B cell (primary cell): ENCODE measurements at regions not wholly inside any gene's neighbourhood (a gene's known extent, or its start where the extent isn't known, plus 50 kb on each side); places are given as distances from the start of the nearest gene placed in this dataset.

ENCODE experiments used
- ATAC-seq: fragments of 200-7000 bp; cut with Tn5 transposase; one replicate; pipeline ENCODE4 v1.10.0; 2021; ENCODE audit warnings: low read depth, mild to moderate bottlenecking, moderate number of reproducible peaks, moderate library complexity
- CTCF ChIA-PET: fragments of 350-600 bp; sonication (Branson Sonifier 250); formaldehyde crosslinking; loops from one replicate; lab custom pipeline; 2021; ENCODE audit warnings: antibody characterized with exemption, inconsistent platforms; lab: Charles Lee
- POLR2A ChIA-PET: fragments of 350-600 bp; sonication (Branson Sonifier 250); formaldehyde crosslinking; loops from one replicate; lab custom pipeline; 2021; ENCODE audit warnings: antibody characterized with exemption; lab: Charles Lee
- DNase-seq: peaks from one replicate; pipeline ENCODE4 v3.0.0; 2013
- H2AFZ ChIP-seq: 2 replicates; pipeline ENCODE4 v1.6.1; 2012; ENCODE audit warnings: mild to moderate bottlenecking, low read depth, low read length; ENCODE audit not compliant: insufficient read depth, poor library complexity, severe bottlenecking
- H3K27ac ChIP-seq, 2 donors: 1 replicate in 1 of 2; 2 replicates in 1 of 2; pipeline ENCODE4 v1.5.1; 2012 to 2013; ENCODE audit warnings: low read length in 2 of 2, mild to moderate bottlenecking in 2 of 2, moderate library complexity in 1 of 2
- H3K27me3 ChIP-seq, 4 experiments: fragments of 200-600 bp in 1 of 4; sonication (generic) in 1 of 4; replicated peaks in 1 of 4; 1 replicate in 2 of 4; 2 replicates in 2 of 4; pipeline versions ENCODE4 v1.6.1 to v1.7.0; 2013 to 2016; ENCODE audit warnings: low read length in 3 of 4, mild to moderate bottlenecking in 2 of 4, mixed read lengths in 1 of 4, moderate library complexity in 1 of 4; ENCODE audit not compliant: insufficient read depth in 4 of 4, control insufficient read depth in 3 of 4; ENCODE audit errors: control extremely low read depth in 1 of 4
- H3K36me3 ChIP-seq, 2 experiments: replicated peaks in 1 of 2; 1 replicate in 1 of 2; 2 replicates in 1 of 2; pipeline versions ENCODE4 v1.6.1 to v1.7.1; 2013; ENCODE audit warnings: low read length in 1 of 2; ENCODE audit not compliant: insufficient read depth in 2 of 2, control insufficient read depth in 1 of 2; ENCODE audit errors: control extremely low read depth in 1 of 2, extremely low read depth in 1 of 2
- H3K4me1 ChIP-seq, 2 donors: fragments of 200-600 bp in 1 of 2; sonication (generic) in 1 of 2; 1 replicate in 1 of 2; 2 replicates in 1 of 2; pipeline versions ENCODE4 v1.5.1 to v1.6.1; 2013 to 2017; ENCODE audit warnings: low read length in 2 of 2; ENCODE audit not compliant: control insufficient read depth in 2 of 2, insufficient read depth in 2 of 2
- H3K4me2 ChIP-seq: replicated peaks from 2 replicates; pipeline ENCODE3; 2012; ENCODE audit warnings: mild to moderate bottlenecking, low read depth, low read length; ENCODE audit not compliant: poor library complexity, severe bottlenecking
- H3K4me3 ChIP-seq, 5 experiments: fragments of 200-600 bp in 1 of 5; sonication (generic) in 1 of 5; 1 replicate in 3 of 5; 2 replicates in 2 of 5; pipeline versions ENCODE4 v1.5.1 to v1.7.0; 2011 to 2016; ENCODE audit warnings: low read length in 4 of 5, mild to moderate bottlenecking in 4 of 5, low read depth in 2 of 5, control low read depth in 1 of 5, moderate library complexity in 1 of 5; ENCODE audit not compliant: insufficient read depth in 1 of 5; ENCODE audit errors: control extremely low read depth in 1 of 5, extremely low read depth in 1 of 5
- H3K79me2 ChIP-seq: fragments of 200-600 bp; sonication (generic); one replicate; pipeline ENCODE4 v1.6.0; 2016; ENCODE audit warnings: low read length; ENCODE audit not compliant: control insufficient read depth, insufficient read depth
- H3K9ac ChIP-seq: fragments of 200-600 bp; sonication (generic); 2 replicates; pipeline ENCODE4 v1.6.1; 2017; ENCODE audit warnings: mild to moderate bottlenecking, low read length, moderate library complexity
- H3K9me3 ChIP-seq, 3 donors: one replicate each; pipeline versions ENCODE4 v1.6.1 to v1.7.1; 2013; ENCODE audit warnings: low read length in 2 of 3; ENCODE audit not compliant: control insufficient read depth in 2 of 3, insufficient read depth in 1 of 3; ENCODE audit errors: control extremely low read depth in 1 of 3
- H4K20me1 ChIP-seq: 2 replicates; pipeline ENCODE4 v1.6.0; 2012; ENCODE audit warnings: mild to moderate bottlenecking, low read length; ENCODE audit not compliant: insufficient read depth, control insufficient read depth, poor library complexity, severe bottlenecking
- H3K27ac Mint-ChIP-seq: one replicate; pipeline ENCODE4 v1.8.0; 2021; ENCODE audit warnings: mixed read lengths
- H3K27me3 Mint-ChIP-seq: one replicate; pipeline ENCODE4 v1.8.0; 2021; ENCODE audit warnings: mixed read lengths
- H3K4me1 Mint-ChIP-seq: one replicate; pipeline ENCODE4 v1.8.0; 2021; ENCODE audit warnings: mixed read lengths
- H3K4me3 Mint-ChIP-seq: one replicate; pipeline ENCODE4 v1.8.0; 2021; ENCODE audit warnings: mixed read lengths
- H3K9me3 Mint-ChIP-seq: one replicate; pipeline ENCODE4 v1.8.0; 2022; ENCODE audit warnings: mixed read lengths; ENCODE audit not compliant: insufficient read depth
- EZH2 ChIP-seq: IDR thresholded peaks from 2 replicates; pipeline ENCODE4 v1.6.1; 2012; ENCODE audit warnings: borderline replicate concordance, low read depth, mild to moderate bottlenecking, moderate library complexity, low read length; ENCODE audit not compliant: insufficient read depth, poor library complexity, severe bottlenecking
- WGBS: methylation state at CpG from one replicate; pipeline ENCODE4 v1.1.5; 2013; ENCODE audit warnings: missing lambda C conversion rate; ENCODE audit not compliant: insufficient coverage; 5-methylcytosine and 5-hydroxymethylcytosine counted together
- intact Hi-C: fragments of 100-400 bp; cut with micrococcal nuclease; formaldehyde crosslinking; loops from one replicate; pipeline ENCODE4 v1.10.0; 2022
- TF ChIP-seq, protein P1 (sequence below): fragments of 200-600 bp; IDR thresholded peaks from one replicate; pipeline ENCODE4 v1.8.0; 2022; ENCODE audit warnings: antibody characterized with exemption, mild to moderate bottlenecking

DNA sequence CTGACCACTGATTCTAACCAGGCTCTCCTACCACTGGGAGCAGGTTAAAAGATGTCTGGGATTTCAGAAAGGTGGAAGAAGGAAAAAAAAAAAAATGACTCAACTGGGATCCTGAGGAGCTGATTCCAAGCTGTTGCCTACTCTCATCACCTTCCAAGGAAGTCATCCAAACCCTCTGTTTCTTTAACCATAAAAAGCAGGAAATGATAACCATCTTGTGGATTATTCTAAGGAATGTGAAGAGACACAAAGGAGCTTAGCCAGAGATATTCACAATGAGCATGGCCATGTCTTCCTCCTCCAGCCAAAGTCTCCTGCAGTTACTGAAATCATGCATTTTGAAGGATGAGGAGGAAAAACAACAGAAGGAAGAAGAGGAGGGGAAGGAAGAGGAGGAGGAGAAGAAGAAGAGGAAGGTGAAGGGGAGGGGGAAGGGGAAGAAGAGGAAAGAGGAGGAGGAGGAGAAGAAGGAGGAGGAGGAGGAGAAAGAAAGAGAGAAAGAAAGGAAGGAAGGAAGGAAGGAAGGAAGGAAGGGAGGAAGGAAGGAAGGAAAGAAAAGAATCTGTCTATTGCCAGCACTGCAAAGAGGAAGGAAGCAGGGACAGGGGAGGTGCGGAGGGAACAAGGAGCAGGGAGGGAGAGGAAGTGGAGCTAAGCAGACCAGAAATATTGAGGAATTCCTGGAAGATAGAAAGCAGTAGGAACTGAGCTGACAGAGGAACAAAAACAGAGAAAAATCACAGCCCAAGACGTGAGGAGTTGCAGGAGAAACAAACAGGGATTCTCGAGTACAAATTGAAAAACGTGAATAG lies 229.2 kb downstream of the UACA start:
- no peaks in the 10 kb centered on the region for H3K36me3 ChIP-seq
- H3K4me3 ChIP-seq = no peak overlapping the region
- no peak overlapping the region for H3K9ac ChIP-seq
- ATAC-seq = no peak
- Mint-ChIP-seq H3K4me3 (no peak overlapping the region), H3K9me3 (no peaks in the 10 kb centered on the region), H3K4me1 (peaks cover 29% of the 10 kb centered on the region), H3K27me3 (peaks cover 27% of the 10 kb centered on the region), H3K27ac (no peak overlapping the region)
- H4K20me1 ChIP-seq = no peaks in the 10 kb centered on the region
- peaks cover 23 to 27% of the 10 kb centered on the region in 2 donors for H3K4me1 ChIP-seq
- no peak overlapping the region for H2AFZ ChIP-seq
- H3K4me2 ChIP-seq = peak overlapping the region; percentile 57
- H3K27ac ChIP-seq = no peak overlapping the region
- no peaks in the 10 kb centered on the region for H3K79me2 ChIP-seq
- WGBS = 18% methylated on average over 2 of the region's 4 CpGs
- H3K27me3 ChIP-seq = peaks cover 0 to 5% (median 4%) of the 10 kb centered on the region in 4 experiments
- no peaks in the 10 kb centered on the region for H3K9me3 ChIP-seq
- intact Hi-C loops = no loop called here
- CTCF ChIA-PET = interaction anchor here (0.9 to 1.2 kb wide), 3 partner anchors 7 to 35 kb away, joined by 3 to 4 read pairs (median 3); no protein-coding TSS in a partner anchor
- DNase-seq = no peak
- TF ChIP-seq EZH2 = no peak
- POLR2A ChIA-PET = interaction anchor here (1.9 kb wide), 1 partner anchor 7 kb away, joined by 5 read pairs; no protein-coding TSS in a partner anchor

- H4K20me1 ChIP-seq = no peaks in the 10 kb centered on the region
- H3K4me3 ChIP-seq = no peak overlapping the region
- peaks cover 21% of the 10 kb centered on the region for H3K27me3 Mint-ChIP-seq
- no peaks in the 10 kb centered on the region for H3K36me3 ChIP-seq
- H3K4me2 ChIP-seq = no peak overlapping the region
- no peaks in the 10 kb centered on the region for H3K79me2 ChIP-seq
- no peak for DNase-seq
- H3K9me3 Mint-ChIP-seq = peaks cover 4% of the 10 kb centered on the region
- no peak overlapping the region for H3K27ac Mint-ChIP-seq
- peaks cover 37 to 42% of the 10 kb centered on the region in 2 donors for H3K4me1 ChIP-seq
- no peak for ATAC-seq
- H3K9me3 ChIP-seq = peaks cover 0 to 8% (median 5%) of the 10 kb centered on the region in 3 donors
- TF ChIP-seq, protein P1, sequence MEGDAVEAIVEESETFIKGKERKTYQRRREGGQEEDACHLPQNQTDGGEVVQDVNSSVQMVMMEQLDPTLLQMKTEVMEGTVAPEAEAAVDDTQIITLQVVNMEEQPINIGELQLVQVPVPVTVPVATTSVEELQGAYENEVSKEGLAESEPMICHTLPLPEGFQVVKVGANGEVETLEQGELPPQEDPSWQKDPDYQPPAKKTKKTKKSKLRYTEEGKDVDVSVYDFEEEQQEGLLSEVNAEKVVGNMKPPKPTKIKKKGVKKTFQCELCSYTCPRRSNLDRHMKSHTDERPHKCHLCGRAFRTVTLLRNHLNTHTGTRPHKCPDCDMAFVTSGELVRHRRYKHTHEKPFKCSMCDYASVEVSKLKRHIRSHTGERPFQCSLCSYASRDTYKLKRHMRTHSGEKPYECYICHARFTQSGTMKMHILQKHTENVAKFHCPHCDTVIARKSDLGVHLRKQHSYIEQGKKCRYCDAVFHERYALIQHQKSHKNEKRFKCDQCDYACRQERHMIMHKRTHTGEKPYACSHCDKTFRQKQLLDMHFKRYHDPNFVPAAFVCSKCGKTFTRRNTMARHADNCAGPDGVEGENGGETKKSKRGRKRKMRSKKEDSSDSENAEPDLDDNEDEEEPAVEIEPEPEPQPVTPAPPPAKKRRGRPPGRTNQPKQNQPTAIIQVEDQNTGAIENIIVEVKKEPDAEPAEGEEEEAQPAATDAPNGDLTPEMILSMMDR = no peak
- no peak for TF ChIP-seq EZH2
- WGBS = 87% methylated on average over 5 of the region's 5 CpGs
- H3K27ac ChIP-seq = no peak overlapping the region
- no peak overlapping the region for H2AFZ ChIP-seq
- CTCF ChIA-PET = no interaction called here
- POLR2A ChIA-PET = no interaction called here
- H3K4me3 Mint-ChIP-seq = no peak overlapping the region
- peaks cover 0 to 5% (median 2%) of the 10 kb centered on the region in 4 experiments for H3K27me3 ChIP-seq
- no peak overlapping the region for H3K9ac ChIP-seq
- peaks cover 42% of the 10 kb centered on the region for H3K4me1 Mint-ChIP-seq
- intact Hi-C loops = no loop called here
Measured at GRCh38 chr15:70532531-70533186, 230.7 kb downstream of the UACA start.
